ENCODE measurements at regions not wholly inside any gene's neighbourhood (a gene's known extent, or its start where the extent isn't known, plus 50 kb on each side); places are given as distances from the start of the nearest gene placed in this dataset.

DNA sequence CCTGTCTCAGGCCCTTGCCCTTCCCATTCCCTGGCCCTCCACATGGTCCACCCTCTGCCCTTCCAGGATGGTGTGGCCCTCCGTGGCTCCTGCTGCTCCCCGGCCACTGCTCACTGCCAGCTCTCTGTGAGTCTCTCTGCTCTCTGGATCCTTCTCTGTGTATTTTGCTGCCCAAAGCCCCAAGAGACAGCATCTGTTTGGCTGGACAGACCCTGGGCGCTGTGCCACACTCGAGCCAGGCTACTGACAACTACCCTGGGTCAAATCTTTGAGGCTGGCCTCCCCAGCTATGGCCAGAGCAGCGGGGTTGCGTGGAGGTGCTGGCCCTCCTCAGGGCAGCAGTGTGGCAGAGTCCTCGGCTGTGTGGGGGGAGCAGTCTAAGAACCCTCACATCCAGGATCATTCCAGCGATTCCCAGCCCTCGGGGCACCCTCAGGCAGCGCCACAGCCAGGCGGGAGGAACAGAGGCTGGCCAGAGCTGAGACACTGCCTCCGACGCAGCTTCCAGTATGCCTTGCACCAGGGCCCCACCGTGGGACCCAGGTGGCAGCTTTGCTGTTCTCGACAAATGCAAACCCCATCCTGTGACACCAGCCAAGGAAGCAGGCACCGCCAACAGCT lies 139.4 kb upstream of the GLI2 start:
- no peak for DNase-seq

DNA sequence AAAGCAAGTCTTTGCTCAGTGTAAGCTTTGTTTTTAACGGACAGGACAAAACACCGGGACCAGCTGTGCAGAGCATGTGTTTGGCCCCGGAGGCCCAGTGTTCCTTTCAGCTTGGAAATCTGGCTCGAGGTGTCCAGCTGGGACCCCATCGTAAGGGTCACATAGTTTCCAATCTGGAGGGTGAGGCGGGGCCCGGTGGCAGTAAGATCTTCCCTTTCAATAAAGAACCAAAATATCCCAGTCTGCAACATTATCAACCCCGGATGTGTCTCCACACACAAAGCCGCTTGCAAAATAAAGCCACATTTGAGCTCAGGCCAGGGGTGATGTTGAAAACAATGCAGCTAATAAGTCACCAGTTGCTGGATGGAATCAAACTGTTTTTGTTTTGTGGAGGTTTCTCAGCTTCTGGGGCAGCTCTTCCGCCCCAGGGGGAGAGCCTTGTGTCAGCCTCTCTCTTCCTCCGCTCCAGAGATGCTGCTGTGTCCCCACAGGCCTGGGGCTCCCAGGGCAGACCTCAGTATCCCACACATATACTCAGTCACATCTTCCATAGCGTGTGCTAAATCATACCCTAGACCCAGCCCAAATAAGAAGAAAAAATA lies 138.6 kb upstream of the GLI2 start:
- no peak for DNase-seq

- DNase-seq, result no peak
Observed at GRCh38 chr2:120597595-120598193, 138.0 kb upstream of the GLI2 start.

- DNase-seq, result no peak
Observed at GRCh38 chr2:120598416-120598815, 137.3 kb upstream of the GLI2 start.

DNA sequence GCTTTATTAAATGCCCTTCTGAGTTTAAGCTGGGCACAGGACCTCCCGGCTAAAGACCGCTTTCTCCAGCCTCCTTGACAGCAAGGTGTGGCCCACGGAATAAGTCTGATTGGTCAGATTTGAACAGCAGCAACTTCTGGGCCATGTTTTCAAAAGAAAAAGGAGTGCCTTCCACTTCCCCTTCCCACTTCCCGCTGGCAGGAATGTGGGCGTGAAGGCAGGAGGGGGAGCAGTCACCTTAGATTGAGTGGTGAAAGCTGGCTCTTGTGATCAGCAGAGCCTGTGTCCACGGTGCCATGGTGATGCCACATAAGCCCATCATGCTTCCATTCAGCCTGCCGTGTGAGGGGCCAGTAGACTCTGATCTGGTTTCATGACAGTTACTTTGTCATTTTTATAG lies 136.6 kb upstream of the GLI2 start:
- no peak for DNase-seq

GRCh38 chr2:120599656-120600055 lies 136.0 kb upstream of the GLI2 start:
- no peak for DNase-seq

DNA sequence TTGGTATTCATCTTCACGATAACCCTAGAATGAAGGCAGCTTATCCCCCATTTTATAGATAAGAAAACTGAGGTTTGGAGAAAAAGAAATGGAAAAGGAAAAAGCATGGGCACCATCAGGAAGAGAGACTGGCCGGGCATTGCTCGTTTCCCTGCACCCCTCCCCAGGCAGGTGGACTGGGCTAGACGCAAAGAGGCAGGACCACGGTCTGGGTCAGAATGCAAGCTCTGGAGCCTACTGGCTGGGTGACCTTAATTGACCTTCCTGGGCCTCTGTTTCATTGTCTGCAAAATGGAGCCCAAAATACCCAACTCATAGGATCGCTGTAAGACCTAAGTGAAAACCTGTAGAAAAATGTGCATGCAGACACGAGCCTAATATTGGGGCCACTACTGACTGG lies 135.3 kb upstream of the GLI2 start:
- DNase-seq, result no peak

DNA sequence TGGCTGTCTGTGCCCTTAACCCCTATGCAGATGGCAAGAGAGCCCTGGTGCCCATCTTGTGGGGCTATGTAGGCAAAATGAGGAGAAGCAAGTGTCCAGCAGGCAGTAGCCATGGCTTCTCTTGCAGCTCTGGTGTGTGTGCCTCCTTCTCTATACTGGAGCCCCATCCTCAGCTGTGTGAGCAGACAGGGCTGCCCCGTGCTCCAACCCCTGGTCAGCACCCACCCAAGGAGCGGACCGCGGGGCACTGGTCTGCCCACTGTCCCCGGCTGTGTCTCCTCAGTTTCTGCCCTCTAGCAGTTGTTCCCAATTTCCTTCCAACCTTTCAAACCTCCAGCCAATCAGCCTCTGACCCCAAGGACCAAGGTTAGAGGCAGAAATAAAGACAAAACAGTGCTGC lies 134.9 kb upstream of the GLI2 start:
- no peak for DNase-seq

- DNase-seq, result no peak
Observed at GRCh38 chr2:120601566-120601965, 134.1 kb upstream of the GLI2 start.

DNA sequence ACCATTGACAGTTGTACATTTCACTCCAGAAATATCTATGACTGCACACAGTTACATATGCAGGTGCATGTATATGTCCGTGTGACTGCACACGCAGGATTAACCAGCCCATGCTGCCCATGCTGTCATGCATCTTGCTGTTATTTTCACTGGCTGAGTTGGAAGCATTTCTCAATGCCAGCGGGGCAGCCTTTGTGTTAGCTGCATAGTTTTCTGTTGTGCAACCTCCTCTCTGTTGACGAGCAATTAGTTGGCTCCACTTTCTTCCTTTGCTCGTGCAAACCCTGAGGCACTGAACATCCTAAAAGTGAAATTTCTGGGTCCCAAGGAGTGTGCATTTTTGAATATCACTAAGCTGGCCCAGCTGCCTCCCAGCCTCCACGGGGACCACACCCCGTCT lies 133.4 kb upstream of the GLI2 start:
- no peak for DNase-seq

DNA sequence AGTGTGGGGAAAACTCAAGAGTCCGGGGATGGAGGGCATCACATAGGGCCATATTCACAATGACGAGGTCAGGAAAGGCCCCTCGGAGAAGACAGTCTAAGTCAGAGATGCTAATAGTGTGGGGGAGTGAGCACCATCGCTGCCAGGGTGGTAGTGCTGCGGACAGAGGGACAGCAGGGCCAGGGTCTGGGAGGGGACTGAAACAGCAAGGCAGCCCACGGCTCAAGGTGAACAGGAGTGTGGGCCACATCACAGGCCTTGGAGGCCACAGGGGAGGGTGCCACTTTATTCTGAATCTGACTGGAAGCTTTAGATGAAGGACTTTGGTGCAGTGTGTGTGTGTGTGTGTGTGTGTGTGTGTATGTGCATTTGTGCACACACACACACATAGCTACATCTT lies 130.9 kb upstream of the GLI2 start:
- DNase-seq, result no peak

DNA sequence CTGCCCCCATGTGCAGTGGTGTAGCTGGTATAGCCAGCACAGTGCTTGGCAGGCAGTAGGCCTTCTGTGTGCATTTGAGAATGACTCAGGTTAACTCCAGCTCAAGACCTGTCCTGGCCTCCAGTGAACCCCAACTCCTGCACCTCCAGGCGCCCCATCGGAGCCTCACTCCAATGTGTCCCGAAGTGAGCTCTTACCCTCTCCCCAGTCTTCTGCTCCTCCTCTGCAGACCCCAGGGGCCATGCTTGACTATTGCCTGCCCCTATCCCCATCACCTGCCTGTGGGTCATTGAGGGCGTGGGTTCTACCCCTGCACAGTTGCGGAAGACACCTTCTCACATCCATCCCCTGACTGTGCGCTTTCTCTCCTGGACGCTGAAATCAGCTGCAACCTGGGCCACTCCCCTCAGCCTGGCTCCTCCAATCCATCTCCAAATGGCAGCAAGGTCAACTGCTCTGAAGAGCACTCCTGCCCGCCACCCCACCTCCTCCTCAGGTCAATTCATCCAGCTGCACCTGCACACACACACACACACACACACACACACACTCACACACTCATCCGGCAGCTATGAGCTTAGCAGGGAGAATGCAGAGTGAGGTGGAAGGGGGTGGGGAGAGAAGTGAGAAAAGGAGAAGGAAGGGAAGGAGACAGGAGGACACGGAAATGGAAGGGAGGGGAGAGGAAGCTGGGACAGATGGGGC lies 130.3 kb upstream of the GLI2 start:
- no peak for DNase-seq

- DNase-seq, result no peak
Observed at GRCh38 chr2:120606280-120606679, 129.4 kb upstream of the GLI2 start.

- DNase-seq, result no peak
Observed at GRCh38 chr2:120606931-120607330, 128.7 kb upstream of the GLI2 start.

- no peak for DNase-seq
Observed at GRCh38 chr2:120607506-120607905, 128.2 kb upstream of the GLI2 start.

GRCh38 chr2:120607996-120608395 lies 127.7 kb upstream of the GLI2 start:
- DNase-seq, result no peak

- no peak for DNase-seq
Observed at GRCh38 chr2:120609826-120610395, 125.8 kb upstream of the GLI2 start.

DNA sequence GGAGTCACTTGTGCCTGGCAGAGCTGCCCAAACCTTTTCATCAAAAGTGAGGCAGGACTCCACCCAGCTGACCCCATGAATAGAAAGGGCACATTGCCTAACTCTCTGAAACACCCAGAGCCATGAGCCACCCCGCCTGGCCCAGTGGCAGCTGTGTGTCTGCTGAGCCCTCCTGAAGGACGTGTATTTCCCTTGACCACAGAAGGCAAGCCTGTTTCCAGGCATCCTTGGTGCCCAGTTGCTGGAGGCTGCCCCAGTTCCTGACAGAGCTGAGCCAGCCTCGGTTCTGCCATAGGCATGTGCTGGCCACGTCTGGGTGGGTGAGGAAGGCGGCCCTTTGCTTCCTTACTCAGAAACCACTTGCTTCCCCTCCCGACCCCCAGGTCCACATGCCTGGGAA lies 124.7 kb upstream of the GLI2 start:
- no peak for DNase-seq

DNA sequence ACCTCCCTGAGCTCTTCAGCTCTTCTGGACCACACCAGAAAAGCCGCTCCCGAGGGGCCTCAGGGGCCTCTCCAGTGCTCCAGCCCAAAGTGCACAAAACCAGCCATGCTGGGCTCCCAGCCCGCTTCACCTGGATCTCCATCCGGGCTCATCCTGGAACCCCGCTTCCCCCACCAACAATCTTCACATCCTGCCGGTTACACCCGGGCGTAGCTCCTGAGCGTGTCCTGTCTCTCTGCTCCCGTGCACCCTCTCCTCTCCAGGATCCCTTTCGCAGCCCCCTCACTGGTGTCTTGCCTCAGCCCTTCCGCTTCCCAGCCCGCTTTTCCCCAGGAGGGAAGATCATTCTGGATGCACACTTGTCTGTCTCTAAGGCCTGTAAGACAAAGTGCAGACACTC lies 123.7 kb upstream of the GLI2 start:
- DNase-seq, result no peak

GRCh38 chr2:120612471-120612870 lies 123.2 kb upstream of the GLI2 start:
- DNase-seq, result no peak

GRCh38 chr2:120612931-120613330 lies 122.7 kb upstream of the GLI2 start:
- DNase-seq, result no peak

- no peak for DNase-seq
Observed at GRCh38 chr2:120613742-120614571, 121.7 kb upstream of the GLI2 start.

- no peak for DNase-seq
Observed at GRCh38 chr2:120614901-120615300, 120.8 kb upstream of the GLI2 start.
